Fibroblast of the aortic adventitia (primary cell): ENCODE measurements at regions not wholly inside any gene's neighbourhood (a gene's known extent, or its start where the extent isn't known, plus 50 kb on each side); places are given as distances from the start of the nearest gene placed in this dataset.
"Not testable (repeated sequence)": the region's sequence is repeated elsewhere in the genome, so short reads cannot be mapped to it uniquely, and the experiment has no call there.

Experiments
- DNase-seq: peaks from one replicate; pipeline ENCODE4 v3.0.0-alpha.2; 2010; ENCODE audit warnings: low read depth
- H3K4me3 ChIP-seq: 2 replicates; pipeline ENCODE4 v1.5.1; 2011; ENCODE audit warnings: low read depth, mild to moderate bottlenecking, control low read depth, low read length, moderate library complexity
- CTCF ChIP-seq: IDR thresholded peaks from 2 replicates; pipeline ENCODE4 v1.5.1; 2011; ENCODE audit warnings: mild to moderate bottlenecking, low read length, control low read depth, inconsistent platforms; ENCODE audit not compliant: insufficient read depth

DNA sequence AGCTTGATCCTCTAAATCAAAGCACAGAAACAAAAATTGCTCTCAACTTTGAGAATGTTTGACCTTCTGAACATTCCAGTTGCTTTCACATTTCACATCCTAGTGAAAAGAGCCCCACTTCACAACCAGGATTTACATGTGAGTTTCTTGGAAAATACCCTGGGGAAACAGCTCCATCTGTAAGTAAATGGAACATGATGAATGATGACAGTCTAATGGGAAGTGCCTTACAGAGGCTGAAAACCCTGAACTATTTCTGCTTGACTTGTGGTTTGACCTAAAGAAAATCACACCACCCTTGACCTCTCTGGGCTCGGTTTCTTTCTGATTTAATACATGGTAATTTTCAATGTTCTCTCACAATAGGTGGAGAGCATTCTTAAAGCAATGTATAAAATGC, 499.4 kb upstream of the API5 start:
- TF ChIP-seq CTCF: no peak
- H3K4me3 ChIP-seq: no peak overlapping the region

DNA sequence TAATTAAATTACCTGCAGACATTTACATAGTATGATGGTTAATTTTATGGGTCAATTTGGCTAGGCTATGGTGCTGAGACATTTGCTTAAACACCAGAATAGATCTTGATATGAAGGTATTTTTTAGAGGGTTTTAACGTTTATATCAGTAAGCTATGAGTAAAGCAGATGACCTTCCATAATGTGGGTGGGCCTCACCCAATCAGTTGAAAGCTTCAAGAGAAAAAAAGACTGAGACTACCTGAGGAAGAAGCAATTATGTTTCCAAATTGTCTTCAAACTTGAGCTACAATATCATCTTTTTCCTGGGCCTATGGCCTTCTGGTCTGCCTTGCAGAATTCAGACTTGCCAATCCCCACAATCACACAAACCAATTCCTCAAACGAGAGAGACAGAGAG, 498.8 kb upstream of the API5 start:
- no peak overlapping the region for H3K4me3 ChIP-seq
- TF ChIP-seq CTCF: no peak
- DNase-seq: no peak

More for the DNA sequence above, 499.4 kb upstream of the API5 start:
- no peak for DNase-seq

DNA sequence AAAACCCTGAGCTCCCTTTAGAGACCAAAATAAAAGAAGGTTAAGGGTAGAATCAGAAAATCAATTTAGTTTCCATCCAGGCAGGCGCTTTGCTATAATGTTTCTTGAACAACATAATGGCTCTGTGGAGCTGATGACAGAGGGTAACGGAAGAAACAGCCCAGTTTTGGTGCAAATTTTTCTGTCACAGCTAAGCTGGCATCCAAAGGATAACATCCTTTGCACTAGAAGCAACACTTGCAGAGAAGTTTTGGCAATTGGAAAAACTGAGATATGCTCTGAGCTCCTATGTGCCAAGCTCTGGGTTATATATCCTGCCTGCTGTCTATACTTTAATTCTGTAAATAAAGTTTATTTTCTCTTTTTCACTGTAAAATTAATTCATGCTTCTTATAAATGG, 495.3 kb upstream of the API5 start:
- no peak for DNase-seq
- TF ChIP-seq CTCF: no peak
- no peak overlapping the region for H3K4me3 ChIP-seq

- no peak for TF ChIP-seq CTCF
Measured at GRCh38 chr11:42819126-42819525, 492.7 kb upstream of the API5 start.

DNA sequence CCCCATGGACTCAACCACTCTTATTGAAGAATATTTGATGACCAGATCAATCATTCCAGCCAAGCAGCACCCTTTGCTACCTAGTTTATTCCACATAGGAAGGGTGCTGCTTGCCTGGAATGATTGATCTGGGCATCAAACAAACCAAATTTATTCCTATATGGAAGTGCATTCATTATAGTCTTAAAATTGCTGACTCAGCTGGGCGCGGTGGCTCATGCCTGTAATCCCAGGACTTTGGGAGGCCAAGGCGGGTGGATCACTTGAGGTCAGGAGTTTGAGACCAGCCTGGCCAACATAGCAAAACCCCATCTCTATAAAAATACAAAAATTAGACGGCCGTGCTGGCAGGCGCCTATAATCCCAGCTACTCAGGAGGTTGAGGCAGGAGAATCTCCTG, 489.6 kb upstream of the API5 start:
- H3K4me3 ChIP-seq, DNase-seq: not testable (repeated sequence)

More at GRCh38 chr11:42819126-42819525, 492.7 kb upstream of the API5 start:
- DNase-seq: no peak
- no peak overlapping the region for H3K4me3 ChIP-seq

GRCh38 chr11:42823546-42823945, 488.2 kb upstream of the API5 start:
- no peak for TF ChIP-seq CTCF
- DNase-seq: no peak
- no peak overlapping the region for H3K4me3 ChIP-seq

- TF ChIP-seq CTCF: no peak
- no peak for DNase-seq
- no peak overlapping the region for H3K4me3 ChIP-seq
Measured at GRCh38 chr11:42824067-42824466, 487.7 kb upstream of the API5 start.

DNA sequence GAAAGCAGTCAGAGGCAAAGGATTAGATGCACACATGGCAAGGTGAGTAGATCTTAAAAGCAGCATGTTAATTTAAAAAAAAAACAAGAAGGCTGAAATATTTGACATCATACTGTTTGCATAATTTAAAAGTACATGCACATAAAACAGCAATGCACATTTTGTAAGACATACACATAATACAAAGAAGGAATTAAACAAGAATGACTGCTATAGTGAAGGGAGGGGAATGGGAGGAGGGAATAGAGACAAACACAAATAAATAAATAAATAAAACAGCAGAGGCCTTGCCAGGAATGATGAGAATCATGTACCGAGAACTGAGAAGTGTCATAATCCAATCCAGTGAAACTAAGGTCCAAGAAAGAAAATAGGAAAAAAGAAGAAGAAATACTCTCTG, 486.2 kb upstream of the API5 start:
- no peak for DNase-seq
- H3K4me3 ChIP-seq: no peak overlapping the region
- no peak for TF ChIP-seq CTCF
